ENCODE measurements at regions not wholly inside any gene's neighbourhood (a gene's known extent, or its start where the extent isn't known, plus 50 kb on each side); places are given as distances from the start of the nearest gene placed in this dataset.

GRCh38 chr3:139182598-139182997 is 137.9 kb upstream of the PRR23C start:
- TF ChIP-seq SIN3A (IDR thresholded peaks at IDR 0.05; ENCODE audit: borderline replicate concordance, insufficient read depth, low read length) (no peak), REST (IDR thresholded peaks at IDR 0.05; ENCODE audit: insufficient read depth in 1 of 2, low read depth in 2 of 2, low read length in 2 of 2) (no peak), TAF1 (IDR thresholded peaks at IDR 0.05; ENCODE audit: borderline replicate concordance, insufficient read depth, low read length) (no peak), POLR2AphosphoS5 (IDR thresholded peaks at IDR 0.05; ENCODE audit: low read depth, low read length) (no peak), FOXP2 (optimal IDR thresholded peaks at IDR 0.05; ENCODE audit: borderline replicate concordance, extremely low read depth, extremely low read length, insufficient read depth) (no peak)

GRCh38 chr3:139185527-139185926 is 140.8 kb upstream of the PRR23C start:
- TF ChIP-seq TAF1 (IDR thresholded peaks at IDR 0.05; ENCODE audit: borderline replicate concordance, insufficient read depth, low read length) (no peak), SIN3A (IDR thresholded peaks at IDR 0.05; ENCODE audit: borderline replicate concordance, insufficient read depth, low read length) (no peak), REST (IDR thresholded peaks at IDR 0.05; ENCODE audit: insufficient read depth in 1 of 2, low read depth in 2 of 2, low read length in 2 of 2) (no peak), FOXP2 (optimal IDR thresholded peaks at IDR 0.05; ENCODE audit: borderline replicate concordance, extremely low read depth, extremely low read length, insufficient read depth) (no peak), POLR2AphosphoS5 (IDR thresholded peaks at IDR 0.05; ENCODE audit: low read depth, low read length) (no peak)

GRCh38 chr3:139187154-139187553 is 142.5 kb upstream of the PRR23C start:
- TF ChIP-seq POLR2AphosphoS5 (IDR thresholded peaks at IDR 0.05; ENCODE audit: low read depth, low read length) = no peak
- no peak for TF ChIP-seq REST (IDR thresholded peaks at IDR 0.05; ENCODE audit: insufficient read depth in 1 of 2, low read depth in 2 of 2, low read length in 2 of 2)
- no peak for TF ChIP-seq TAF1 (IDR thresholded peaks at IDR 0.05; ENCODE audit: borderline replicate concordance, insufficient read depth, low read length)
- no peak for TF ChIP-seq SIN3A (IDR thresholded peaks at IDR 0.05; ENCODE audit: borderline replicate concordance, insufficient read depth, low read length)
- TF ChIP-seq FOXP2 (optimal IDR thresholded peaks at IDR 0.05; ENCODE audit: borderline replicate concordance, extremely low read depth, extremely low read length, insufficient read depth) = no peak

- no peak for TF ChIP-seq TAF1 (IDR thresholded peaks at IDR 0.05; ENCODE audit: borderline replicate concordance, insufficient read depth, low read length)
- TF ChIP-seq POLR2AphosphoS5 (IDR thresholded peaks at IDR 0.05; ENCODE audit: low read depth, low read length) = no peak
- no peak for TF ChIP-seq REST (IDR thresholded peaks at IDR 0.05; ENCODE audit: insufficient read depth in 1 of 2, low read depth in 2 of 2, low read length in 2 of 2)
- TF ChIP-seq FOXP2 (optimal IDR thresholded peaks at IDR 0.05; ENCODE audit: borderline replicate concordance, extremely low read depth, extremely low read length, insufficient read depth) = no peak
- TF ChIP-seq SIN3A (IDR thresholded peaks at IDR 0.05; ENCODE audit: borderline replicate concordance, insufficient read depth, low read length) = no peak
Measured at GRCh38 chr3:139187648-139188047, 143.0 kb upstream of the PRR23C start.

- TF ChIP-seq FOXP2 (optimal IDR thresholded peaks at IDR 0.05; ENCODE audit: borderline replicate concordance, extremely low read depth, extremely low read length, insufficient read depth) = no peak
Measured at GRCh38 chr3:139189943-139190342, 145.3 kb upstream of the PRR23C start.
